ENCODE measurements at regions not wholly inside any gene's neighbourhood (a gene's known extent, or its start where the extent isn't known, plus 50 kb on each side); places are given as distances from the start of the nearest gene placed in this dataset.

DNA sequence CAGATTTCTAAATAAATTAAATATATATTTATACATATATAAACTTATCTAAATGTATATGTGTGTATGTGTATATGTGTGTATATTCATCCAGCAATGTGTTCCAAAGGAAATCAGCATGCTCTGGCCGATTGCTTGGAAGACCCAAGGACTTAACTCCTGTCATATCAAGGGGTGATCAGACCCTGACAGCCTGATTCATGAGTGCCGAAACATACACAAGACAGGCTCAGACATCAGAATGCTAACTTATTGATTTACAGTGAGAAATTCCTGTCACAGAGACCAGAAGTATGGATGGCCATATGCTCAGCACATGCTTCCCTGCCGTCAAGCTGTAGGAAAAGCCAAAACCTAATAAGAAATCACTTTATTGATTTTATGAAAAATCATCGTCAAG is 545.1 kb upstream of the NR5A2 start:
- TF ChIP-seq, protein P1, sequence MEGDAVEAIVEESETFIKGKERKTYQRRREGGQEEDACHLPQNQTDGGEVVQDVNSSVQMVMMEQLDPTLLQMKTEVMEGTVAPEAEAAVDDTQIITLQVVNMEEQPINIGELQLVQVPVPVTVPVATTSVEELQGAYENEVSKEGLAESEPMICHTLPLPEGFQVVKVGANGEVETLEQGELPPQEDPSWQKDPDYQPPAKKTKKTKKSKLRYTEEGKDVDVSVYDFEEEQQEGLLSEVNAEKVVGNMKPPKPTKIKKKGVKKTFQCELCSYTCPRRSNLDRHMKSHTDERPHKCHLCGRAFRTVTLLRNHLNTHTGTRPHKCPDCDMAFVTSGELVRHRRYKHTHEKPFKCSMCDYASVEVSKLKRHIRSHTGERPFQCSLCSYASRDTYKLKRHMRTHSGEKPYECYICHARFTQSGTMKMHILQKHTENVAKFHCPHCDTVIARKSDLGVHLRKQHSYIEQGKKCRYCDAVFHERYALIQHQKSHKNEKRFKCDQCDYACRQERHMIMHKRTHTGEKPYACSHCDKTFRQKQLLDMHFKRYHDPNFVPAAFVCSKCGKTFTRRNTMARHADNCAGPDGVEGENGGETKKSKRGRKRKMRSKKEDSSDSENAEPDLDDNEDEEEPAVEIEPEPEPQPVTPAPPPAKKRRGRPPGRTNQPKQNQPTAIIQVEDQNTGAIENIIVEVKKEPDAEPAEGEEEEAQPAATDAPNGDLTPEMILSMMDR (IDR thresholded peaks at IDR 0.05) = no peak
- TF ChIP-seq POLR2A (IDR thresholded peaks at IDR 0.05) = no peak
- TF ChIP-seq POLR2AphosphoS5 (IDR thresholded peaks at IDR 0.05) = no peak

Measured in suprapubic skin (tissue), 4 donors.